NOMO-1 treated with dmso at 0.1 percent for 144 hours (cell line): ENCODE measurements at regions not wholly inside any gene's neighbourhood (a gene's known extent, or its start where the extent isn't known, plus 50 kb on each side); places are given as distances from the start of the nearest gene placed in this dataset.

Source experiments
- DNase-seq: peaks from one replicate; lab custom pipeline; 2025; ENCODE audit not compliant: unreplicated experiment; lab: John Stamatoyannopoulos, UW

- no peak for DNase-seq
Measured at GRCh38 chr6:53216301-53216700, 67.7 kb upstream of the GCM1 start.

- no peak for DNase-seq
Measured at GRCh38 chr6:53214172-53214571, 65.5 kb upstream of the GCM1 start.

GRCh38 chr6:53210811-53211210, 62.2 kb upstream of the GCM1 start:
- no peak for DNase-seq

- DNase-seq, result no peak
Measured at GRCh38 chr6:53209681-53210080, 61.0 kb upstream of the GCM1 start.

- no peak for DNase-seq
Measured at GRCh38 chr6:53205778-53206177, 57.1 kb upstream of the GCM1 start.

- no peak for DNase-seq
Measured at GRCh38 chr6:53203483-53203882, 54.8 kb upstream of the GCM1 start.

GRCh38 chr6:53202052-53202451, 53.4 kb upstream of the GCM1 start:
- DNase-seq, result no peak

GRCh38 chr6:53201270-53201669, 52.6 kb upstream of the GCM1 start:
- DNase-seq, result no peak

- no peak for DNase-seq
Measured at GRCh38 chr6:53199765-53200164, 51.1 kb upstream of the GCM1 start.

- DNase-seq, result peak; percentile 91
Measured at GRCh38 chr6:53199156-53199555, 50.5 kb upstream of the GCM1 start.
